ENCODE measurements at regions not wholly inside any gene's neighbourhood (a gene's known extent, or its start where the extent isn't known, plus 50 kb on each side); places are given as distances from the start of the nearest gene placed in this dataset.

DNA sequence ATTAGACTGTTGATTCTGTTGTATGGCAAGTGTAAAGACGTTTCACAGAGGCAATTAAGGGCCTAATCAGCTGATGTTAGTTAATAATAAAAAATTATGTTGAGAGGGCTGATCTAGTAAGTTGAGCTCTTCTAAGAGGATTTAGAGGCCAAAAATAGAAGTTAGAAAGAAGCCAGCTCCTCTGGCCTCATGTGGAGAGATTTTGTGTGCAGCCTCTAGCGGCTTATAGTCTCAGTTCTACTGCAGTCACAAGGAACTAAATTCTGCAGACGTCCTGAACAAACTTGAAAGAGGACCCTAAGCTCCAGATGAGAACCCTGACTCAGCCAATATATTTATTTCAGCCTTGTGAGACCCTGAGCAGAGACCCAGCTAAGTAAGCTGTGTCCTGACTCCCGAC is 498.6 kb downstream of the BTBD3 start:
- no peak overlapping the region for H3K27ac ChIP-seq
- H3K27me3 ChIP-seq = no peaks in the 10 kb centered on the region
- no peak for TF ChIP-seq CTCF (IDR thresholded peaks at IDR 0.05)
- TF ChIP-seq POLR2A (IDR thresholded peaks at IDR 0.05) = no peak
- DNase-seq = no peak
- no peaks in the 10 kb centered on the region for H3K36me3 ChIP-seq
- no peaks in the 10 kb centered on the region for H3K4me1 ChIP-seq
- H3K9me3 ChIP-seq = no peaks in the 10 kb centered on the region
- no peak overlapping the region for H3K4me3 ChIP-seq

DNA sequence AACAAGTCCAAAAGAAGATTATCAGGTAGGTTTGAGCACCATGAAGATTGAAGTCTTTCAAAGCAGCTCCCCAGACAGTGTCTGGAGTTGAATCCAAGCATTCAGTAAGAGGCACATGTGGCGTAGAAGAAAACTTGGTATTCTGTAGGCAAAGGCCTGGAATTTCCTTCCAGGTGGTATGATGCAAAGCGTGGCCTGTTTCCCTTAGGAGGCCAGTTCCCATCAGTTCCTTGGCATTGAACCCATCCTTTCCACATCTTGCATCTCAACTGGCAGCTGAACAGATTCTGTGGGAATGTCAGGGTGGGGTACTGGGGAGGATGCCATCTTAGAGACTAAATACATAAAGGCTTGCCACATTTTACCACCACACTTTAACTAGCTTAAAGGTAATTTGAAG is 516.0 kb downstream of the BTBD3 start:
- Histone ChIP-seq H3K27ac (no peak overlapping the region), H3K4me1 (no peaks in the 10 kb centered on the region), H3K27me3 (no peaks in the 10 kb centered on the region), H3K36me3 (no peaks in the 10 kb centered on the region), H3K9me3 (no peaks in the 10 kb centered on the region), H3K4me3 (no peak overlapping the region)
- TF ChIP-seq CTCF (IDR thresholded peaks at IDR 0.05) = no peak
- no peak for TF ChIP-seq POLR2A (IDR thresholded peaks at IDR 0.05)
- DNase-seq = no peak

- TF ChIP-seq POLR2A (IDR thresholded peaks at IDR 0.05) (no peak), CTCF (IDR thresholded peaks at IDR 0.05) (no peak)
- Histone ChIP-seq H3K36me3 (no peaks in the 10 kb centered on the region), H3K9me3 (no peaks in the 10 kb centered on the region), H3K4me3 (no peak overlapping the region), H3K27ac (no peak overlapping the region), H3K27me3 (no peaks in the 10 kb centered on the region), H3K4me1 (no peaks in the 10 kb centered on the region)
- DNase-seq = no peak
Observed at GRCh38 chr20:12434672-12435071, 517.0 kb downstream of the BTBD3 start.

- Histone ChIP-seq H3K27ac (no peak overlapping the region), H3K4me1 (no peaks in the 10 kb centered on the region), H3K36me3 (no peaks in the 10 kb centered on the region), H3K9me3 (no peaks in the 10 kb centered on the region), H3K4me3 (no peak overlapping the region), H3K27me3 (no peaks in the 10 kb centered on the region)
- DNase-seq = no peak
- TF ChIP-seq POLR2A (IDR thresholded peaks at IDR 0.05) (no peak), CTCF (IDR thresholded peaks at IDR 0.05) (no peak)
Observed at GRCh38 chr20:12435268-12435667, 517.6 kb downstream of the BTBD3 start.

- TF ChIP-seq POLR2A (IDR thresholded peaks at IDR 0.05) (no peak), CTCF (IDR thresholded peaks at IDR 0.05) (no peak)
- Histone ChIP-seq H3K4me1 (no peaks in the 10 kb centered on the region), H3K9me3 (no peaks in the 10 kb centered on the region), H3K36me3 (no peaks in the 10 kb centered on the region), H3K27ac (no peak overlapping the region), H3K27me3 (no peaks in the 10 kb centered on the region), H3K4me3 (no peak overlapping the region)
- no peak for DNase-seq
Observed at GRCh38 chr20:12453711-12454110, 536.0 kb downstream of the BTBD3 start.

- Histone ChIP-seq H3K9me3 (no peaks in the 10 kb centered on the region), H3K4me1 (no peaks in the 10 kb centered on the region), H3K27ac (no peak overlapping the region), H3K36me3 (no peaks in the 10 kb centered on the region), H3K27me3 (no peaks in the 10 kb centered on the region), H3K4me3 (no peak overlapping the region)
- TF ChIP-seq POLR2A (IDR thresholded peaks at IDR 0.05) (no peak), CTCF (IDR thresholded peaks at IDR 0.05) (no peak)
- DNase-seq = no peak
Observed at GRCh38 chr20:12455148-12455547, 537.5 kb downstream of the BTBD3 start.
